Transverse colon (tissue), 4 donors: ENCODE measurements at regions not wholly inside any gene's neighbourhood (a gene's known extent, or its start where the extent isn't known, plus 50 kb on each side); places are given as distances from the start of the nearest gene placed in this dataset.

Experiments used
- DNase-seq: peaks from one replicate; pipeline ENCODE4 v3.0.0-alpha.2; 2019
- H3K27ac ChIP-seq, 4 donors: fragments of 200-600 bp; sonication (generic); 2 replicates each; pipeline ENCODE4 v1.5.1; 2016 to 2018; ENCODE audit warnings: inconsistent platforms in 4 of 4
- H3K27me3 ChIP-seq: fragments of 200-600 bp; sonication (generic); 2 replicates; pipeline ENCODE4 v1.5.1; 2017; ENCODE audit warnings: inconsistent platforms
- H3K36me3 ChIP-seq, 4 donors: fragments of 200-600 bp; sonication (generic); 2 replicates each; pipeline ENCODE4 v1.5.1; 2017 to 2019; ENCODE audit warnings: inconsistent platforms in 4 of 4
- H3K4me1 ChIP-seq, 4 donors: fragments of 200-600 bp; sonication (generic); 2 replicates each; pipeline ENCODE4 v1.5.1; 2017 to 2020; ENCODE audit warnings: inconsistent platforms in 4 of 4
- H3K4me3 ChIP-seq, 4 donors: fragments of 200-600 bp; sonication (generic); 1 replicate in 1 of 4; 2 replicates in 3 of 4; pipeline versions ENCODE4 v1.5.1 to v1.6.1; 2017 to 2019; ENCODE audit warnings: inconsistent platforms in 4 of 4
- H3K9me3 ChIP-seq, 2 donors: fragments of 200-600 bp; sonication (generic); 2 replicates each; pipeline ENCODE4 v1.5.1; 2017 to 2019; ENCODE audit warnings: inconsistent platforms in 2 of 2
- CTCF ChIP-seq, 5 experiments: fragments of 200-600 bp in 3 of 5; fragments of 450-650 bp in 2 of 5; sonication (generic) in 3 of 5; IDR thresholded peaks; 1 replicate in 2 of 5; 2 replicates in 3 of 5; pipeline ENCODE4 v1.5.1; 2016 to 2017; ENCODE audit warnings: antibody characterized with exemption in 5 of 5, inconsistent platforms in 3 of 5, mild to moderate bottlenecking in 2 of 5, moderate library complexity in 1 of 5
- EP300 ChIP-seq: sonication (generic); formaldehyde crosslinking; IDR thresholded peaks from one replicate; pipeline ENCODE4 v1.6.1; 2017; ENCODE audit warnings: antibody characterized with exemption, low read depth
- POLR2A ChIP-seq: fragments of 450-650 bp; IDR thresholded peaks from one replicate; pipeline ENCODE4 v1.6.1; 2016; ENCODE audit warnings: antibody characterized with exemption, mild to moderate bottlenecking, moderate library complexity
- POLR2AphosphoS5 ChIP-seq, 3 donors: sonication (generic); formaldehyde crosslinking; IDR thresholded peaks; one replicate each; pipeline ENCODE4 v1.6.1; 2016; ENCODE audit warnings: antibody characterized with exemption in 3 of 3
- WGBS, 2 donors: methylation state at CpG; one replicate each; pipeline ENCODE4 v1.1.5; 2018; ENCODE audit warnings: low coverage in 1 of 2; 5-methylcytosine and 5-hydroxymethylcytosine counted together
- in situ Hi-C, 4 donors: fragments of 200-750 bp; cut with MboI; loops; one replicate each; pipeline versions ENCODE4 v1.15.0 to v1.15.1; 2017; ENCODE audit warnings: low sequenced_read_pairs in 3 of 4, low pct_ligation_motif_present in 1 of 4, low pct_unique_long_range_greater_than_20kb in 1 of 4
- intact Hi-C: fragments of 100-400 bp; cut with DNase I; formaldehyde crosslinking; loops from one replicate; pipeline ENCODE4 v1.15.1; 2023; ENCODE audit warnings: low total_unique reads

- no peaks in the 10 kb centered on the region for H3K27me3 ChIP-seq
- TF ChIP-seq CTCF (IDR thresholded peaks at IDR 0.05) (no peak), POLR2A (no peak), POLR2AphosphoS5 (IDR thresholded peaks at IDR 0.05) (no peak), EP300 (no peak)
- peak overlapping the region; percentile 35 to 72 (median 52) for H3K27ac ChIP-seq
- no peak for DNase-seq
- 25 to 35% methylated on average over 2 of the region's 2 CpGs for WGBS, 2 donors
- H3K4me3 ChIP-seq: no peak overlapping the region
- intact Hi-C loops: no loop called here
- H3K4me1 ChIP-seq: peaks cover 0 to 22% (median 0%) of the 10 kb centered on the region in 4 donors
- H3K36me3 ChIP-seq: no peaks in the 10 kb centered on the region
- no peaks in the 10 kb centered on the region for H3K9me3 ChIP-seq
- in situ Hi-C loops: no loop called here
These were observed 60.9 kb upstream of the MED4 start for GRCh38 chr13:48155848-48156247.

- H3K9me3 ChIP-seq: no peaks in the 10 kb centered on the region
- WGBS, 2 donors: 95 to 100% methylated on average over 1 to 6 of the region's 6 CpGs
- H3K27me3 ChIP-seq: no peaks in the 10 kb centered on the region
- H3K4me3 ChIP-seq: no peak overlapping the region
- TF ChIP-seq CTCF (IDR thresholded peaks at IDR 0.05) (no peak), POLR2AphosphoS5 (IDR thresholded peaks at IDR 0.05) (no peak), EP300 (no peak), POLR2A (no peak)
- H3K4me1 ChIP-seq: peaks cover 0 to 21% (median 0%) of the 10 kb centered on the region in 4 donors
- DNase-seq: no peak
- intact Hi-C loops (no loop called here), in situ Hi-C loops (no loop called here)
- no peaks in the 10 kb centered on the region for H3K36me3 ChIP-seq
- H3K27ac ChIP-seq: peak overlapping the region in 3 of 4 donors; percentile 2 to 72 (median 4)
These were observed 59.8 kb upstream of the MED4 start for GRCh38 chr13:48154671-48155070.

GRCh38 chr13:48153186-48153585 lies 58.3 kb upstream of the MED4 start:
- H3K4me1 ChIP-seq: peaks cover 0 to 19% (median 0%) of the 10 kb centered on the region in 4 donors
- no peak for DNase-seq
- no peak overlapping the region for H3K4me3 ChIP-seq
- no peak overlapping the region for H3K27ac ChIP-seq
- in situ Hi-C loops (no loop called here), intact Hi-C loops (no loop called here)
- no peaks in the 10 kb centered on the region for H3K9me3 ChIP-seq
- WGBS, 2 donors: 79 to 94% methylated on average over 3 of the region's 3 CpGs
- TF ChIP-seq EP300: no peak
- H3K27me3 ChIP-seq: no peaks in the 10 kb centered on the region
- H3K36me3 ChIP-seq: no peaks in the 10 kb centered on the region

- no peaks in the 10 kb centered on the region for H3K36me3 ChIP-seq
- DNase-seq: no peak
- H3K9me3 ChIP-seq: no peaks in the 10 kb centered on the region
- H3K27ac ChIP-seq: peak overlapping the region; percentile 9 to 59 (median 23)
- no peak overlapping the region for H3K4me3 ChIP-seq
- H3K4me1 ChIP-seq: peaks cover 0 to 14% (median 0%) of the 10 kb centered on the region in 4 donors
- intact Hi-C loops (no loop called here), in situ Hi-C loops (no loop called here)
- TF ChIP-seq EP300 (no peak), POLR2A (no peak), CTCF (IDR thresholded peaks at IDR 0.05) (no peak), POLR2AphosphoS5 (IDR thresholded peaks at IDR 0.05) (no peak)
- 64 to 74% methylated on average over 2 to 5 of the region's 5 CpGs for WGBS, 2 donors
- no peaks in the 10 kb centered on the region for H3K27me3 ChIP-seq
These were observed 56.7 kb upstream of the MED4 start for GRCh38 chr13:48151363-48152161.
